HL-60/S4 treated with retinoic acid at 250 ng/mL for 4 days and 3 days (cell line): ENCODE measurements at regions not wholly inside any gene's neighbourhood (a gene's known extent, or its start where the extent isn't known, plus 50 kb on each side); places are given as distances from the start of the nearest gene placed in this dataset.

Experiments
- in situ Hi-C: fragments of 300-500 bp; cut with MboI; formaldehyde crosslinking; loops from 2 replicates; pipeline ENCODE4 v1.7.0; 2022; ENCODE audit warnings: low sequenced_read_pairs

DNA sequence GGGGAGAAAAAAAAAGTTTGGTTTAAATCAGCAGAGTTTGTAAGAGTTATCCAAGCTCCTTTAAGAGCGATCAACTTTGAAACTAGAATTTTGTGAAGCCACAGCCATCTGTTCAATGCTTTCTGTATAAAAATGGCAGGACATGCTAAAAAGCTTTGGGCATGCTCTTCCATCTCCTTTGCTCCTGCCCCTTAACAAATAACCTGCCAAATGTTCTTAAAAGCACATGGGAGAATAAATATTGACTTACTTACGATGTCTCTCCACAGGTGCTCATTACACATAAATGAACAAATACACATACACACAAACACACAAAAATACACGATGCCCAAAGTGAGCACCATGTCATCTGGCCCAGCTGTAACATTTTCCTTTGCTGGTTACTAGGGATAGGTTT, 211.8 kb upstream of the DPH6 start:
- in situ Hi-C loops = no loop called here

DNA sequence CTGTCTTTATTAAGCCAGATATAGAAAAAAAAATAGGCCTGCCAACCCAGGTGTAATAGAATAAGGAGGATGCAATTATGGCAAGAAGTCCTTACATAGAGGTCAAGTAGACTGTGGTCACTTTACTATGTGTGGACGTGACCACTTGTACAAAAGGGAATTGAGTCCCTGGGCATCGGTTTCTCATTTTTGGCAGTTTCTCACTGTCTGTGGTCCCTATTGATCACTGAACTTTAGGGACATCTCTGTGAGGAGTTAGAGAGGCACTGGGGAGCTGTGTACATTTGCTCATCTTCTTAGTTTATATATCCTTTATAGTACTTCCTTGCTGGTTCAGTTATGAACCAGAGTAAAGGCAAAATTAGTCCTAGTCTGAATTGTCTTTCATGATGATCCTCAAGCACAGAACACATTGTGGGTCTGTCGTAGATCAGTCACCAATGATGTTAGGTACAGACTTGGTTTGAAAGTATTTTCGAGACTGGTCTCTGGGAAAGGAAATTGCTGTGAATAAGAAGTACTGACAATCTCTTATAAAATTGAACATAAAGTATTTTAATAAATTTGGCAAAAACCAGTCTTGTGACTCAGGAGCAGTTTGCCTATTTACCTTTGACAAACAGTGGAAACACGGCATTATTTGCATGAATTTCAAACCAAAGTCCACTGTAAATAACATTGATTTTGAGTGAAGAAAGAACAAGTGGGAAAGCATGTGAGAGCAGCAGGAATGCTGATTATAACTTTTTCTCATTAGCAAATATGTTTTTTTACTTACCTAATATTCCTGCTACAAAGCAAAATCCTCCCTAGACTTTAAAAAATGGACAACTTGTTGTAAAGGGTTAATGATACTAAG, 218.9 kb upstream of the DPH6 start:
- in situ Hi-C loops = no loop called here

DNA sequence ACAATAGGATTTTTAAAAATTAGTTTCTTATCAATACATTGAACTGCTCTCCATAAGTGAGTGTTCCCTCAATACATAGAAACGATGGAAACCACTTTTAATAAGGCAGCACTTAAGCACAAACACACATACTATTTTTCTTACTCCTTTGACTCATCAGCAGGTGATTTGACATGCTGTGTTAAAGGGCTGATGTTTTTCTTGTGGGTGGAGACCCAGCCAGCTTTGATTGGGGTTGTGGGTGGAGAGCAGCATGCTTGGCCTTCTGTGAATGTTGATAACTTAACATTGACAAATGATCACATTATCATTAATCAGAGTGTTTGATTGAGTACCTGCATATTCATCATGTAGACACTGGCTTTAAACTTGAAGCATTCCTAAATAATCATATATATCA, 223.0 kb upstream of the DPH6 start:
- in situ Hi-C loops = no loop called here

DNA sequence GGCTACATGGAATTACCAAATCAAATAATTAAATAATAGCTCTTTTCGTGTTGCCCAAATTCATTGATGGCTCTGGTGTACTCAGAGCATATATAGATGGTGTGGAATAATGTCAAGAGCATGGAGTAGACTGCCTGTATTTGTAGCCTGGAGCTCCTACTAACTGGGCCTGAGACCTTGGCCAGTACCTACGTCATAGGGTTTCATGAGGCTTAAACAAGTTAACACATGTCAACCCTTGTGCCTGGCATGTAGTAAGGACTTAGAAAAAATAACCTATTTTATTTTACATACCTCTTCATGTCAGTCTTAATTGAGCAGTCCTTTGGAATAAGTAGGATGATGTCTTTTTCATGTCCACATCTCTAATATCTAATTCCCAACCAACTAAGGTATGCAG, 223.7 kb upstream of the DPH6 start:
- in situ Hi-C loops = no loop called here

DNA sequence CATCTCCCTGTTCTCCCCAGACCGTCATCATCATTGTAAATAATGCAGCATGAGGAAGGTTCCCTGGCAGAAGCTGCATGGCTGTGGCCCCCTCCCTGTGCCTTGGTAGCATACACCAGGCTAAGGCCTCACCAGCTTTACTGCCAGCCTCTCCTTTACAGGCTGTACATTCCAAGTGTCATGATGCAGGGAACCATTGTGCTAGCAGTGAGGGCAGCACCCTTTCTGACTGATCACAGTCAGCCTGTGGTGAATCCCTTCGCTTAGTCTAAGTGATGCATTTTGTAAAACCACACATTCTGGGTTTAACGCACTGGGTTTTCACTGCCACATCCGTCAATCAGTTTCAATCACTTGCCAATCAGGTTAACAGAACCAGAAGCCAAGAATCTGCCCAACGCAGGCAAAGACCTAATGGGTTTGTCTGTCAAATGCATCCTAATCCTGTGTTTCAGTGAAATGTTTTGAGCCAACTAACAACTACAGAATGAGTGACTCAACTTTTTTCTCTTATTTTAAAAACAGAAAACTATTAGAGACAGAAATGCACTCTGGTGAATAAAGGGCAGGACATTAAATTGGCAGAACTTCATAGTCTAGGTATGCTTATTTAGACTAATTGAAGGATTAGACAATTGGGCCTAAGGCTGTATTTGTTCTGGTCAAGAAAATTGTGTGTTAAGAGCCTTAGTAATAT, 225.9 kb upstream of the DPH6 start:
- in situ Hi-C loops = no loop called here

DNA sequence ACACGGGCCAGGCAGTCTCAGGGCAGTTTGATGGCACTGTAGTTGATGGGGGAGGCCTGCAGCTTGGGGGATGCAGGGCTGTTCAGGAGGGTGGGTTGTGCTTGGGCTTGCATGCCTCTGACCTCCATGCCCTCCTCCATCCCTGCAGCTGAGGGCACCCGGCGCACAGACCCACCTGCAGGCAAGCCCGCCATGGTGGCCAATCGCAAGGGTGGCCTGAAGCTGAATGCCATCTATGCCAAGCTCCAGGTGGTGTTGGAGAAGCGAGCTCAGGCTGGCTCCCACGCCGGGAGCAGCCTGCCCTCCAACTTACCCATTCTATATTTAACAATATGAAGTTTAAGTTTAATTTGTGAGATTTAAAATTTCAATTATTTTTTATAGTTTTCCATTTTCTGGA, 228.7 kb upstream of the DPH6 start:
- in situ Hi-C loops = no loop called here

DNA sequence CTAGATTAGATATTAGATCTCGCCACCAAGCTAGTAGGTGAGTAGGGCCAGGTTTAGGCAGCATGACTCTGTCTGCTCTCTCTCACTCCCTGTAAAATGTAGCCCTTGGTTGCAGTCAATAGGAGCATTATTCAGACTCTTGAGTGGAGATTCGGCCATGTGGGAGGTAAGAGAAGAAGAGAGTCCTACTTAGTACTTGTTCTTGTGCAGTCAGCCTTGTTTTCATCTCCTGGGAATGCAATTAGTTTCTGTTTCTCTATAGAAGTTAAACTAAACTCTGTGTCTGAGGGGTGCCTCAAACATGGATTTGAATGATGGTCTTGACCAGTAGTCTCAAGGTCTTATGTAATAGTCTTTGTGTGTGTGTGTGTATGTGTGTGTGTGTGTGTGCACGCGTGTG, 229.5 kb upstream of the DPH6 start:
- in situ Hi-C loops = no loop called here

DNA sequence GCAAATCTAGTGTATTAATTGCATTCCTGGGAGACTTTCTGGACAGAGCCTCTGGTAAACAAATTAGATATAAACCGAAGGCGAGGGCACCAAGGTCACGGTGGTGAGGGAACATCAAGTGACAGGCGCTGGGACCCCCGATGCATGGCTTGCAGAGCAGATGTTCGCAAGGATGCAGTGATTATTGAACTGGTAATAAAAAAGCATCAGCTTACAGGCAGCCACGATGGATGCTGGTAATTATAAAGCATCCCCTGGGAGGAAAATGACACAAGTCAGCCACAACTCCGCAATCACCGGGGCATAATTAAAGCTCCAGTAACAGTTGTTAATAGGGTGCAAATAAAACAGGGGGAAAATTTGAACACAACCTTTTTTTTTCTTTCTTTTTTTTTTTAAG, 231.1 kb upstream of the DPH6 start:
- in situ Hi-C loops = no loop called here

DNA sequence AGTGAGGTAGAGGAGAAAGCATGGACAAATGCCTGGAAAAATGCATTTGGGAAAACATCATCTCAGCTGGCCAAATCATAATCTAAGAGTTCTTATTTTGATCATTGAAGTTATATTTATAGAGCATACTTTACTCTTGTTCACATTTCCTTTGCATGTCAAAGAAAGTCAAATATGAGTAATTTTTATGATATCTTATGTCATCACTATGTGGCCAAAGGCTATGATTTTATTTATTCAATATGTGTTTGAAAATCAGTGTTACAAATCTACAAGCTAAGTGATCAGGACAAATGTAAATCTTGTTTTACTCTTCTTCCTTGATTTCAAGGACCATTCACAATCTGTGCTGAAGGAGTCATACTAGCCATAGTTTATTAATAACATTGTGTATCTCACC, 237.2 kb upstream of the DPH6 start:
- in situ Hi-C loops = no loop called here

DNA sequence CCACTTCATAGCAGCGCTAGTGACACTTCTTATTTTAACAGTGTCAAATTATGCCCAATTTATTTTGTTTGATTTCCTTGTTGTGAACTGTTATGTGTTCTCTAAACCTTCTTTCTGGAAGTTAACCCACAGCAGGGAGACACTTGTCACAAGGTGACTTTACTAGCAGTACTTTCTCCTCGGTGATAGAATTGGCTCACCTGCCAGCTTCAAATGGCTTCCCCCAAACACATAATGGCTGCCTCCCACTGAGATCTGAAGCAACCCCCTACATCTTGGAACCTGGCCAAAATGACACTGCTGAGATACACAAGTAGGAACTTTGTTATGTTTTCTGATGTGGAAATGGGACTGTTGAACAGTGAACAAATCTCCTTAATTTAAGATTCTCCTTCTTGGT, 238.8 kb upstream of the DPH6 start:
- in situ Hi-C loops = no loop called here

DNA sequence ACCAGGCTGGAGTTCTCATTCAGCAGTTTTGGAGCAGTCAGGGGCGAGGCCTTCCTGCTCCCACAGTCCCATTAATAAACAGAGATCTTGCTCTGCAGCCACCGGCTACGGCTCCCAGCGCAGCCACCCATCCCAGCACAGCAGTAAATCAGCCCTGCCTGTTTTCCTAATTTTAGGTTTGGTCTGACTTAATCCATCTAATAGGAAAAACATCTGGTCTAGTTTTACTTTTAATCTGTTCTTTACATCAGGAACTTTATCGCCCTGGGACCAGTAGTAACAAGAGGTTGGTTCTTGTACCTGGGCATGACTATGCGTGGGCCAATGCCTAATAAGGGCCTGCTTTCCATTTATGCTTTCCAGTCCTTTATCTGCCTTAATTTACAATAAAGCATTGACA, 264.0 kb upstream of the DPH6 start:
- in situ Hi-C loops = no loop called here

DNA sequence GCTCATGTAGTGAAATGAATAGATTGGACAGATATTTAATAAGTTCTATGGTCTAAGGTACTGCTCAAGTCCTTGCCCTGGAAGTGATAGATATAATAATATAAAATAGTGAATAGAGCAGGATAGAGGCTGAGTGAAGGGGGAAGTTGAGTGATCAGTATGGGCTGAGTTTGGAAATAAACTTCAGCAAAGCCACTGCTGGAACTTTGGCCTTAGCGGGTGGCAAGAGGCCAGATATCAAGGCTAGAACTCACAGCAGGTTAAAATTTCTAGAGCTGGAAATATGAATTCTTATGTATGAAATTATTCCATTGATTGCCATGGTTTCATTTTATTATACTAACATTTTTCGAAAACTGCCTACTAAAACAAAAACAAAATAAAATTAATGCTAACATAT, 267.6 kb upstream of the DPH6 start:
- in situ Hi-C loops = no loop called here

DNA sequence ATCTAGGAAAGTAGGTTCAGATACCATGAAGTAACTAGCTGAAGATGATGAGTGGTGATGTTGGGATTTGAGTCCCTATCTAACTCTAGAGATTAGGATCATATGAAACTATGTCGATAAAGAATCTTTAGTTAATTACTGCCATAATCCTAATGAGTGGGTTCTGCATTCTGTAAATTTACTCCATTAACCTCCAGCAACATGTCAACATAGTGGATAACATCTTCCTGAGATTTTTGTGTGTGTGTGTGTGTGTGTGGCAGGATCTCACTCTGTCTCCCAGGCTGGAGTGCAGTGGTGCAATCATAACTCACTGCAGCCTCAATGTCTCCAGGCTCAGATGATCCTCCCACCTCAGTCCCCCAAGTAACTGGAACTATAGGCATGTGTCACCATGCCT, 272.9 kb upstream of the DPH6 start:
- in situ Hi-C loops = no loop called here

DNA sequence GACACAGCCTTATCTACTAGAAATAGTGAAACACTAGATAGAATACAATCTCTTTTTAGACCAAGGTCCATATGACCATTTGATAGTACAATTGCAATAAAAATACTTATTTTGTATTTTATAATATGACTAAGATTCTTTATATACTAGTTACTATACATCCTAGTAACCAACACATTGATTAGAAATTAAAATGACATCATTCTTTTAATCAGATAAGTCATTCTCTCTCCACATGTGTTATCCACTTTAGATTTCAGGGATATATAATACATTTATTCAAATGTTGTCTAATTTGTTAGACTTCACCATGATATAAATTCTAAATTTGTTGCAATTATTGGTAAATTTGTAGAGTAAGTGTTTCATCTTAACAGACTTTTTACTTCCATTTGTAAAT, 276.2 kb upstream of the DPH6 start:
- in situ Hi-C loops = no loop called here

DNA sequence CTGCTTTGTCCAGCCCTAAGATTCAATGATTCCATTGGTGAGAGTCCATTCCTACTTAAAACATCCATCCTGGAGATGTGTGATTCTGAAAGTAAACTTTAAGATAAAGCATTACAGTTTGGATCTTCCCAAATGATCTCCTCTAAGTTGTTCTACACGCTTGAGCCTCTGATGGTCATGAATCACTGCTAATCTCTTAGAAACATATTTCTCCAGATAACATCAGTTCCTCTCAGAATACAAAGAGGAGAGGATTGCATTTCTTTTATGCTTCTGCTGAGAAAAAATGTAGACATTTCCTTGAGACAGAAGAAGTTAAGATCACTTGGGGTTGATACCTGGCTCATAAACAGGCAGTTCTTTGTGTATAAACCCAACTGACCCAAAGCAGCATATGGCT, 281.2 kb upstream of the DPH6 start:
- in situ Hi-C loops = no loop called here

DNA sequence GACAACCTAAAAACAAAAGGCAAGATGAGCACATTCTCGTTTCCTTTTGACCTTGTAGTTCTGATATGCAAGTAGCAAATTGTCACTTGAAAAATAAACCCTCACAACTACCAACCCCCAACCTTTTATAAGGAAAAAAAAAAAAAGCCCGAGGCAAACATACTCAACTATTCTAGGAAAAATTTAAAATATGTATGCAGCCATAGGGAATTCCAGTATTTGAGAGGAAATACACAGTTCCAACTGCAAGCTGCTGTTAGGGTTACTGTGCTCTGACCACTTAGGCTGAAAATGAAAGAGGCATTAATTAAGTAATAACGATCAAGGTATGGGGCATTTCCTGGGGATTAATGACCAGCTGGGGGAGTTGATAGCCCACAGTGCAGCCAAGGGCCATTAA, 281.9 kb upstream of the DPH6 start:
- in situ Hi-C loops = no loop called here

DNA sequence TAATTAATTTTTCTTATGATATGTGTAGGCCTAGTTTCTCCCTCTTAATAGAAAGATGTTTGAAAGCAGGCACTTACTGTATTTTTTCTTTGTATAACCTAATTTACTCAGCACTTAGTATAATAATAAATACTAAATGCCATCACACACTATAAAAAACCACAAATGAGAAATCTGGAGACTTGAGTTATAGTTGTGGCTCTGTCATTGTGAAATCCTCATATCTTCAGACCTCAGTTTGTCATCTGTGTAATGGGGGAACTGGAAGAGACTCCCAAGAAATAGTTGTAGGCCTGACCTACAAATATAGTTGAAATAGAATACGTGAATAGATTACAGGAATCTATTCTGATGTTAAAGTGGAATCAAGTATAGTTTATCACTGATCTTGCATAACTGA, 287.6 kb upstream of the DPH6 start:
- in situ Hi-C loops = no loop called here

DNA sequence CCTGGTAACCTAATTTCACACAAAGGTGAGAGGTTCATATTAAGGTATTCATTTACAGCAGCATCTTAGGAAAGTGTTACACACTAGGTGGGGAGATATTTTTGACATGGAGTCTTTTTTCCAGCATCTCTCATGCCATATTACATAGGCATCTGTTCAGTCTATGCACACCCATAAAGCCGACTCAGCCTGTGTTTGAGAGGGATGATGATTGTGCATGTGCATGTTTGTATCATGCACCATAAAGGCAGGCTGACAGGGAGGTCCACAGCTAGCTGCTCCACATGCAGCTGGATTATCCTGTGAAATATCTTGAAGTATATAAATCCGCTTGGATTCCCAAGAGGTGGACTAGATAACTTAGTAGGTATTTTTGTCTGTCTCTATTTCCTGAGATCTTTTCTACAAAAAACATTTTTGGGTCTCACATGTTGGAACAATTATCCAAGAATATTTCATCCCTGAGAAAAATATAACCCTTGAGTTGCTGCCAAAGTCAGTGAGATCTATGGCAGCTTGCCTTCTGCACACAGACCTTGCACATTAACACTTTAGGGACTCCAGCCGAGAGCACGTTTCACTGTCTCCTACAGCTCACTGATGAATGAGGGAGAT, 288.4 kb upstream of the DPH6 start:
- in situ Hi-C loops = no loop called here

DNA sequence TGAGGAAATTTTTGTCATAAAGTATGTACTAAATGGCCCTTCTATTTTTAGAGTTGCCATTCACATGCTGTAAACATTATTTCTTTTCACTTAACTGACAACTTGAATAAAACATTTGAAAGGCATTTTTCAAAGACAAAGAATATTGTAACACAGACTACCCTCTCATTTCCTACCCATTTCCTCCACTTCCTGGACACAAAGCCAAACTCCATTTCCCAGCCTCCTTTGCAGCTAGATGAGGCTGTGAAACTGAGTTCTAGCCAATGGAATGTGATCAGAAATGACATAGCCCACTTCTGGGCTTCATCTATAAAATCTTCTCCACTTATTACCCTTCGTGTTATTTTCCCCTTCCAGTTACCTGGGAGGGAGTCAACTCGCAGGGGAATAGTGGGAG, 288.9 kb upstream of the DPH6 start:
- in situ Hi-C loops = no loop called here

DNA sequence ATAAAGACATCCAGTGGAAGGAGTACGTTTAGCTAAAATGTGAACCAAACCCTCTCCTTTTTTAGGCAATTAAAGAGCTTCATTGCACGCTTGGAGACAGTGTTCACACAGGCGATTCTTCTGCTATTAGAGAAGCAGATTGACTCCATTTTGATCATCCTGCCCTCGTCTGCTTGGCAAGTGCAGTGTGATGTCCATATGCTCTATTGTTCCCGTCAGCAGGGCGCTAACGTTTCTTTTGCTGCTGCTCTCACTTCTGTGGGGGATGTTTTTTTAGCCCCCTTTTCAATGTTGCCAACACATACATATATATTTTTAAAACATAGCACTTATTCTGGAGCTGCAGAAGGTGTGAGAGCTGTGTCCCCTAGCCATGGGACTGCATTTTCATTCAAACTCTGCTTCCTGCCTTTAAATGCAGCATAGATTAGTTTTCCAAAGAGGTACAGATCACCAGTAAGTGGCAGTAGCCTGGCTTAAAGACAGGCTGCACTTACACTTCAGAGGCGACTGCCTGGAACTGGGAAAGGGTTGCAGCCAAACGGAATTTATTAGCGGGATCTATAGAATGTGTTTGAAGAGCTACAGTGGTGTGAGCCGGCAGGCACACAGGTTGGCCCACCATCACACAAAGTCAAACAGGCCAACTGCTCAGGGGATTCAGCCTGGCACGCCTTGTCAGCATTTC, 292.6 kb upstream of the DPH6 start:
- in situ Hi-C loops = no loop called here

DNA sequence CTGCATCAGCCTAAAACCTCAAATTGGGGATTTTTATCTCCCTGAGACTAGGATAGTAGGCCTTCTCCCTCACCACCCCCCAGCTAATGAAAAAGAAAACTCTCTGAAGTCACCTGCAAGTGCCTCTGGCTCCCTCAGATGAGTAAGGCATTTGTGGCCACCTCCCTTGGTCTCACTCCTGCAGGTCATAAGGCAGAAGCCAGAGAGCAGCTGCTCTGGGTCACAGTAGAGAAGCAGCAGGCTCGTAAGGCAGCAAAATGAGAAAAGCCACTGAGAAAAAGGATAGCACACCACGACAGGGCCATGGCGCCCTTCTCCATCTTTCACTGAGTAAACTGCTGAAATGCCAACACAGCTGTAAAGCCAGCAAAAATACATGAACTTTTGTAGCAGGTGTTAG, 296.7 kb upstream of the DPH6 start:
- in situ Hi-C loops = no loop called here

DNA sequence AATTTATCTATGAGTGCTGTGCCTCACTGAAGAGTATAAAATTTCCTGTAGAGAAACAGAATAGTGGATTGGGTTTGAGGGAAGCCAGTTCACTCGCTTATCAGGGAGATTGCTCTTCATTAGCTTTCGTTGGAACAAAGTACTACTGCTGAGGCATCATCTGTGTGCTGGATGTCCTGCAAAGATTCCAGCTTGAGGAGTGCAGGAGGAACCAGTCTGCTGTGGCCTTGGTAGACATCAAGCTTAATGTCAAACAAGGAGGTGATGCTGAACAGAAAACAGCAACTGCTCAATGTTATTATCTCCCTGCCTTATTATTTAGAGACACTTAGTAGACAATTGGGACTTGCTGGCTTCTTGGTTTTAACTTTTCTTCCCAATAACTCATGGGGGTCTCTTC, 297.5 kb upstream of the DPH6 start:
- in situ Hi-C loops = no loop called here
